Sigmoid colon (tissue), 6 donors: ENCODE measurements at regions not wholly inside any gene's neighbourhood (a gene's known extent, or its start where the extent isn't known, plus 50 kb on each side); places are given as distances from the start of the nearest gene placed in this dataset.

Source experiments
- DNase-seq: peaks from one replicate; pipeline ENCODE4 v3.0.0-alpha.2; 2019
- H3K27ac ChIP-seq, 4 donors: fragments of 200-600 bp; sonication (generic); one replicate each; pipeline ENCODE4 v1.5.1; 2016 to 2019; ENCODE audit warnings: mild to moderate bottlenecking in 1 of 4
- H3K27me3 ChIP-seq, 3 donors: fragments of 200-600 bp; sonication (generic); one replicate each; pipeline ENCODE4 v1.5.1; 2019; ENCODE audit warnings: mild to moderate bottlenecking in 1 of 3
- H3K36me3 ChIP-seq, 4 donors: fragments of 200-600 bp; sonication (generic); one replicate each; pipeline ENCODE4 v1.5.1; 2016 to 2019
- H3K4me1 ChIP-seq, 4 donors: fragments of 200-600 bp; sonication (generic); one replicate each; pipeline ENCODE4 v1.5.1; 2017 to 2019
- H3K4me3 ChIP-seq, 4 donors: fragments of 200-600 bp; sonication (generic); one replicate each; pipeline ENCODE4 v1.5.1; 2017 to 2019; ENCODE audit warnings: mild to moderate bottlenecking in 2 of 4, moderate library complexity in 1 of 4
- H3K9me3 ChIP-seq, 4 donors: fragments of 200-600 bp in 3 of 4; sonication (generic) in 3 of 4; one replicate each; pipeline versions ENCODE4 v1.5.1 to v1.6.1; 2013 to 2019
- EP300 ChIP-seq, 4 donors: sonication (generic); formaldehyde crosslinking; IDR thresholded peaks; one replicate each; pipeline ENCODE4 v1.6.1; 2017; ENCODE audit warnings: antibody characterized with exemption in 4 of 4
- POLR2A ChIP-seq, 2 donors: fragments of 450-650 bp; IDR thresholded peaks; one replicate each; pipeline ENCODE4 v1.6.1; 2016; ENCODE audit warnings: antibody characterized with exemption in 2 of 2, mild to moderate bottlenecking in 2 of 2, moderate library complexity in 2 of 2
- POLR2AphosphoS5 ChIP-seq, 4 donors: sonication (generic); formaldehyde crosslinking; IDR thresholded peaks; one replicate each; pipeline ENCODE4 v1.6.1; 2017; ENCODE audit warnings: antibody characterized with exemption in 4 of 4
- WGBS, 2 donors: extraction: QIAGEN DNeasy Blood & Tissue Kit; methylation state at CpG; one replicate each; pipeline ENCODE4 v1.1.7; 2013; 5-methylcytosine and 5-hydroxymethylcytosine counted together
- intact Hi-C: fragments of 100-400 bp; cut with DNase I; formaldehyde crosslinking; loops from one replicate; pipeline ENCODE4 v1.15.1; 2023
- TF ChIP-seq, protein P1 (sequence below), 4 experiments: fragments of 450-650 bp in 3 of 4; fragments of 200-600 bp in 1 of 4; IDR thresholded peaks; one replicate each; pipeline ENCODE4 v1.5.1; 2016 to 2019; ENCODE audit warnings: antibody characterized with exemption in 4 of 4, mild to moderate bottlenecking in 3 of 4, moderate library complexity in 2 of 4
- donor health status: healthy with polysubstance abuse.
- donor health status: healthy.

DNA sequence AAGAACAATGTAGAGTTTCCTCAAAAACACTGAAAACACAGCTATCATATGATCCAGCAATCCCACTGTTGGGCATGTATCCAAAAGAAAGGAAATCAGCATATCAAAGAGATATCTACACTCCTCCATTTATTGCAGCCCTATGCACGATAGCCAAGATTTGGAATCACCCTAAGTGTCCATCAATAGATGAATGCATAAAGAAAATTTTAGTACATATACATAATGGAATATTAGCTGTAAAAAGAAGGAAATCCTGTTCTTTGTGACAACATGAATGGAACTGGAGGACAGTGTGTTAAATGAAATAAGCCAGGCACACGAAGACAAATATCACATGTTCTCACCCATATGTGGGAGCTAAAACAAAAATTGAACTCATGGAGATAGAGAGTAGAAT is 114.5 kb upstream of the FN1 start:
- TF ChIP-seq POLR2AphosphoS5 (IDR thresholded peaks at IDR 0.05) (no peak), POLR2A (IDR thresholded peaks at IDR 0.05) (no peak), EP300 (IDR thresholded peaks at IDR 0.05) (no peak)
- TF ChIP-seq, protein P1, sequence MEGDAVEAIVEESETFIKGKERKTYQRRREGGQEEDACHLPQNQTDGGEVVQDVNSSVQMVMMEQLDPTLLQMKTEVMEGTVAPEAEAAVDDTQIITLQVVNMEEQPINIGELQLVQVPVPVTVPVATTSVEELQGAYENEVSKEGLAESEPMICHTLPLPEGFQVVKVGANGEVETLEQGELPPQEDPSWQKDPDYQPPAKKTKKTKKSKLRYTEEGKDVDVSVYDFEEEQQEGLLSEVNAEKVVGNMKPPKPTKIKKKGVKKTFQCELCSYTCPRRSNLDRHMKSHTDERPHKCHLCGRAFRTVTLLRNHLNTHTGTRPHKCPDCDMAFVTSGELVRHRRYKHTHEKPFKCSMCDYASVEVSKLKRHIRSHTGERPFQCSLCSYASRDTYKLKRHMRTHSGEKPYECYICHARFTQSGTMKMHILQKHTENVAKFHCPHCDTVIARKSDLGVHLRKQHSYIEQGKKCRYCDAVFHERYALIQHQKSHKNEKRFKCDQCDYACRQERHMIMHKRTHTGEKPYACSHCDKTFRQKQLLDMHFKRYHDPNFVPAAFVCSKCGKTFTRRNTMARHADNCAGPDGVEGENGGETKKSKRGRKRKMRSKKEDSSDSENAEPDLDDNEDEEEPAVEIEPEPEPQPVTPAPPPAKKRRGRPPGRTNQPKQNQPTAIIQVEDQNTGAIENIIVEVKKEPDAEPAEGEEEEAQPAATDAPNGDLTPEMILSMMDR (IDR thresholded peaks at IDR 0.05), result no peak
- WGBS, 2 donors, result 77 to 85% methylated on average over 2 of the region's 2 CpGs
- Histone ChIP-seq H3K27me3 (no peaks in the 10 kb centered on the region), H3K4me1 (no peaks in the 10 kb centered on the region), H3K36me3 (no peaks in the 10 kb centered on the region), H3K4me3 (no peak overlapping the region), H3K9me3 (no peaks in the 10 kb centered on the region), H3K27ac (no peak overlapping the region)
- intact Hi-C loops, result no loop called here
- no peak for DNase-seq

- Histone ChIP-seq H3K4me1 (no peaks in the 10 kb centered on the region), H3K27me3 (no peaks in the 10 kb centered on the region), H3K27ac (no peak overlapping the region), H3K9me3 (no peaks in the 10 kb centered on the region), H3K4me3 (no peak overlapping the region), H3K36me3 (no peaks in the 10 kb centered on the region)
- intact Hi-C loops, result no loop called here
- 80 to 86% methylated on average over 2 of the region's 2 CpGs for WGBS, 2 donors
- TF ChIP-seq POLR2A (IDR thresholded peaks at IDR 0.05) (no peak), POLR2AphosphoS5 (IDR thresholded peaks at IDR 0.05) (no peak), EP300 (IDR thresholded peaks at IDR 0.05) (no peak)
- TF ChIP-seq, protein P1 (IDR thresholded peaks at IDR 0.05), result no peak
- DNase-seq, result no peak
These were observed 112.8 kb upstream of the FN1 start for GRCh38 chr2:215548714-215549113.

DNA sequence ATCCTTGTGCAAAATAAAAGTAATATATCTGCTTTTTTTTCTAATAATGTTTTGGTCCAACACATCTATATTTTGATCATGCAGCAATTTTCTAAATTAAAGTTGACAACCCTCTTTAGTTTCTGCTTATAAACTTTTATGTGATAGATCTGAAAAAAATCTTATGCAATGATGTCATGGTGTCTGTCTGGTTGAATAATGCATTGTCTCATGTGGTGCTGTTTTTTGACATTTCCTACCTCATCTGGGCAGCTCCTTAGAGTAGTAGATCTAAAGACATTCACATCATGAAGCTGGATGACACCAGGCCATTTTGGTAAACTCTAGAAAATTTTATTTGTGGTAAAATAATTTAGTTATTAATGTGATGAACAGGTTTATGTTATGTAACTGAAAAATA is 106.8 kb upstream of the FN1 start:
- H3K4me3 ChIP-seq, result no peak overlapping the region
- no peaks in the 10 kb centered on the region for H3K4me1 ChIP-seq
- DNase-seq, result no peak
- H3K9me3 ChIP-seq, result no peaks in the 10 kb centered on the region
- no peak overlapping the region for H3K27ac ChIP-seq
- intact Hi-C loops, result no loop called here
- TF ChIP-seq EP300 (IDR thresholded peaks at IDR 0.05) (no peak), POLR2AphosphoS5 (IDR thresholded peaks at IDR 0.05) (no peak), POLR2A (IDR thresholded peaks at IDR 0.05) (no peak)
- TF ChIP-seq, protein P1 (IDR thresholded peaks at IDR 0.05), result no peak
- H3K27me3 ChIP-seq, result no peaks in the 10 kb centered on the region
- no peaks in the 10 kb centered on the region for H3K36me3 ChIP-seq

DNA sequence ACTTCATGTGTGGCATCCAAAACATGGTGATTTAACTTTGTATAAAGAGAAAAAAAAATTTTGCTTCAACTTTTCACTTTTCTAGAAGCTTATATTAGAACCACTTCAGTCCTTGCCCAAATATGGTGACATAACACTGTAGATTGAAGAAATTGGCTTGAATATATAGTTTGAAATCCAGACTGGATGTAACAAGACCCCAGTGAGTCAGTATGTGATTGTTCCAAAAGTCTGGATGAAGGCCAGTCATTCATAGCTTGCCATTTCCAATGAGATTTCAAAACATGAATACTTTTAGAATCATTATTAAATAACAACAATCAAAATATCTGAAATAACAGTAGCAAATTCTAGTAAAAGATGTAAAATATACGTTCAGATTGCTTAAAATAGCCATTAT is 104.8 kb upstream of the FN1 start:
- Histone ChIP-seq H3K27me3 (no peaks in the 10 kb centered on the region), H3K27ac (no peak overlapping the region)

GRCh38 chr2:215537611-215538010 is 101.7 kb upstream of the FN1 start:
- Histone ChIP-seq H3K9me3 (peaks cover 0 to 4% (median 0%) of the 10 kb centered on the region in 4 donors), H3K4me3 (no peak overlapping the region), H3K27ac (no peak overlapping the region), H3K27me3 (no peaks in the 10 kb centered on the region), H3K4me1 (peaks cover 0 to 3% (median 0%) of the 10 kb centered on the region in 4 donors), H3K36me3 (no peaks in the 10 kb centered on the region)
- 68 to 85% methylated on average over 2 of the region's 2 CpGs for WGBS, 2 donors
- intact Hi-C loops, result no loop called here
- TF ChIP-seq, protein P1 (IDR thresholded peaks at IDR 0.05), result no peak
- TF ChIP-seq POLR2AphosphoS5 (IDR thresholded peaks at IDR 0.05) (no peak), POLR2A (IDR thresholded peaks at IDR 0.05) (no peak), EP300 (IDR thresholded peaks at IDR 0.05) (no peak)
- DNase-seq, result no peak

More for the DNA sequence above, 104.8 kb upstream of the FN1 start:
- Histone ChIP-seq H3K9me3 (no peaks in the 10 kb centered on the region), H3K36me3 (no peaks in the 10 kb centered on the region), H3K4me3 (no peak overlapping the region), H3K4me1 (peaks cover 0 to 3% (median 0%) of the 10 kb centered on the region in 4 donors)
- DNase-seq, result no peak
- 69 to 80% methylated on average over 1 of the region's 1 CpG for WGBS, 2 donors
- no peak for TF ChIP-seq POLR2A (IDR thresholded peaks at IDR 0.05)
- TF ChIP-seq, protein P1 (IDR thresholded peaks at IDR 0.05), result no peak
- TF ChIP-seq EP300 (IDR thresholded peaks at IDR 0.05), result no peak
- no peak for TF ChIP-seq POLR2AphosphoS5 (IDR thresholded peaks at IDR 0.05)
- intact Hi-C loops, result no loop called here
